Spleen (tissue), 11 donors: ENCODE measurements at regions not wholly inside any gene's neighbourhood (a gene's known extent, or its start where the extent isn't known, plus 50 kb on each side); places are given as distances from the start of the nearest gene placed in this dataset.
"Not testable (repeated sequence)": the region's sequence is repeated elsewhere in the genome, so short reads cannot be mapped to it uniquely, and the experiment has no call there.

Source experiments
- DNase-seq: peaks from one replicate; pipeline ENCODE4 v3.0.0-alpha.2; 2020
- H3K27ac ChIP-seq, 8 donors: fragments of 200-600 bp; sonication (generic) in 7 of 8; 1 replicate in 4 of 8; 2 replicates in 4 of 8; pipeline versions ENCODE4 v1.5.0 to v1.8.0; 2016 to 2021; ENCODE audit warnings: inconsistent platforms in 4 of 8, mild to moderate bottlenecking in 4 of 8, moderate library complexity in 1 of 8
- H3K27me3 ChIP-seq, 7 donors: fragments of 200-600 bp; sonication (generic) in 6 of 7; replicated peaks in 1 of 7; 1 replicate in 4 of 7; 2 replicates in 3 of 7; pipeline versions ENCODE4 v1.5.0 to v1.8.0; 2016 to 2021; ENCODE audit warnings: inconsistent platforms in 3 of 7, mild to moderate bottlenecking in 1 of 7
- H3K36me3 ChIP-seq, 6 donors: fragments of 200-600 bp; sonication (generic) in 5 of 6; 1 replicate in 4 of 6; 2 replicates in 2 of 6; pipeline versions ENCODE4 v1.5.0 to v1.8.0; 2016 to 2021; ENCODE audit warnings: inconsistent platforms in 2 of 6
- H3K4me1 ChIP-seq, 6 donors: fragments of 200-600 bp; sonication (generic) in 5 of 6; 1 replicate in 3 of 6; 2 replicates in 3 of 6; pipeline versions ENCODE4 v1.5.0 to v1.8.0; 2016 to 2021; ENCODE audit warnings: inconsistent platforms in 3 of 6
- H3K4me3 ChIP-seq, 8 donors: fragments of 200-600 bp; sonication (generic) in 7 of 8; 1 replicate in 4 of 8; 2 replicates in 4 of 8; pipeline versions ENCODE4 v1.5.0 to v1.8.0; 2016 to 2021; ENCODE audit warnings: inconsistent platforms in 4 of 8, mild to moderate bottlenecking in 4 of 8, moderate library complexity in 2 of 8
- H3K9me3 ChIP-seq, 8 donors: fragments of 200-600 bp; sonication (generic) in 7 of 8; 1 replicate in 4 of 8; 2 replicates in 4 of 8; pipeline versions ENCODE4 v1.5.0 to v1.8.0; 2016 to 2021; ENCODE audit warnings: inconsistent platforms in 4 of 8
- POLR2A ChIP-seq, 3 donors: fragments of 450-650 bp; IDR thresholded peaks; one replicate each; pipeline ENCODE4 v1.5.1; 2017; ENCODE audit warnings: antibody characterized with exemption in 3 of 3, mild to moderate bottlenecking in 1 of 3
- POLR2AphosphoS5 ChIP-seq, 3 donors: sonication (generic); formaldehyde crosslinking; IDR thresholded peaks; one replicate each; pipeline ENCODE4 v1.5.1; 2017; ENCODE audit warnings: antibody characterized with exemption in 3 of 3
- WGBS, 5 donors: extraction: QIAGEN DNeasy Blood & Tissue Kit in 3 of 5; methylation state at CpG; one replicate each; pipeline versions ENCODE4 v1.1.5 to v1.1.7; 2013 to 2018; 5-methylcytosine and 5-hydroxymethylcytosine counted together
- intact Hi-C: fragments of 100-400 bp; cut with DNase I; formaldehyde crosslinking; loops from one replicate; pipeline ENCODE4 v1.15.0; 2023; ENCODE audit warnings: low total_unique reads
- TF ChIP-seq, protein P1 (sequence below), 11 experiments: fragments of 200-600 bp in 7 of 11; fragments of 450-650 bp in 4 of 11; sonication (generic) in 4 of 11; IDR thresholded peaks in 8 of 11; conservative IDR thresholded peaks in 3 of 11; 1 replicate in 7 of 11; 2 replicates in 4 of 11; pipeline versions ENCODE4 v1.4.0 to v1.8.0; 2016 to 2021; ENCODE audit warnings: antibody characterized with exemption in 11 of 11, inconsistent platforms in 4 of 11, mild to moderate bottlenecking in 1 of 11
- donor health status: healthy with polysubstance abuse.
- donor health status: DM: no; HTN: no; CAD: no; lungs with moderate emphysema.
- donor health status: DM: no; HTN: no; CAD: no.
- donor health status: Bipolar disorder and iron deficiency.
- donor health status: healthy.
- donor health status: DM: no; HTN: no; CAD: no.
- donor health status: DM: yes; HTN: yes; CAD: no.

DNA sequence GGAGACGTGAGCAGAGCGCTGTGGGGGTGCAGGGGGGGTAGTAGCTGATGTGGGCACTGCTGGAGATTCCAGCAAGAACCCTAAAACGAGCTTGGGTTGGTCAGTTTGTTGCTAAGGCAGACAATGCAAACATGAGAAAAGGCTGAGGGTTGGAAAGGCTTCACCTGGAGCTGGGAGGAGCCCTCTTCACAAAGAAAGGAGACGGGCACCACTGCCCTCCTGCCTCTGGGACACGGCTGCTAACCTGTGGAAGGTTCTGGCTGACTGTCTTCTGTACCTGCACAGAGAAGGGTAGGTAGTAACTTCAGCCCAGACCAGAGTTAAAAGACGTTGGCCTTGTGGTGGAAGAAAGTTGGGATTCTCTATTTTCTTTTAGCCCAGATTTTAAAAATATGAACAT, 108.7 kb downstream of the SUCLA2 start:
- no peak for DNase-seq
- H3K4me3 ChIP-seq, result no peak overlapping the region

DNA sequence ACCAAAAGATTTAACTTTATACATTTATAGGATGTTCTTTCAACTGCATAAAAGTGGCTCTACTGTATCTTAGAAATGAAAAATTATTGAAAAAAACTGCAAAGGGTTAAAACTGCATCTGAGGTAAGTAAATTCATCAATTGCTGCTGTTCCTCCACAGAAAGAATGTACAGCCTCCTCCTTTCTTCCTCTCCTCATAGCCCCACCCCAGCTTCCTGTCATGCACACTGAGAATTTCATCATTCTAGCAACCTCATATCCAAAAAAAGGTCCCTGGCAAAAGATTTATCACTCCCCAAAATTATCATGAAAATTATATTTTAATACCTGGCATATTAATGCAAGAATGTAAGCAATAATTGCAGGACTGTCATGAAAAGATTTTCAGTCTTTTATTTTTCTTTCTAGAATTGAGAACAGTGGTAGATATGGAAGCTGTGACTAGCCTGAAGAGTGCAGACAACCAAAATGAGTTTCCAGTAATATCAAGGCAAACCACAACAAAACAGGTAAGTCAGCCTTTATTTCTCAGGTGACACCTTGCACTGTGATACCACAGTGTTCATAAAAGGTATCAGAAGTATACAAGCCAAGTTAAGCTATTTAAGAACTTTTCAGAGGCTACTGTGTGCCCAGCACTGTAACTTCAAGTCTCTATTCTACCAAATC, 110.8 kb downstream of the SUCLA2 start:
- no peaks in the 10 kb centered on the region for H3K4me1 ChIP-seq
- TF ChIP-seq, protein P1, sequence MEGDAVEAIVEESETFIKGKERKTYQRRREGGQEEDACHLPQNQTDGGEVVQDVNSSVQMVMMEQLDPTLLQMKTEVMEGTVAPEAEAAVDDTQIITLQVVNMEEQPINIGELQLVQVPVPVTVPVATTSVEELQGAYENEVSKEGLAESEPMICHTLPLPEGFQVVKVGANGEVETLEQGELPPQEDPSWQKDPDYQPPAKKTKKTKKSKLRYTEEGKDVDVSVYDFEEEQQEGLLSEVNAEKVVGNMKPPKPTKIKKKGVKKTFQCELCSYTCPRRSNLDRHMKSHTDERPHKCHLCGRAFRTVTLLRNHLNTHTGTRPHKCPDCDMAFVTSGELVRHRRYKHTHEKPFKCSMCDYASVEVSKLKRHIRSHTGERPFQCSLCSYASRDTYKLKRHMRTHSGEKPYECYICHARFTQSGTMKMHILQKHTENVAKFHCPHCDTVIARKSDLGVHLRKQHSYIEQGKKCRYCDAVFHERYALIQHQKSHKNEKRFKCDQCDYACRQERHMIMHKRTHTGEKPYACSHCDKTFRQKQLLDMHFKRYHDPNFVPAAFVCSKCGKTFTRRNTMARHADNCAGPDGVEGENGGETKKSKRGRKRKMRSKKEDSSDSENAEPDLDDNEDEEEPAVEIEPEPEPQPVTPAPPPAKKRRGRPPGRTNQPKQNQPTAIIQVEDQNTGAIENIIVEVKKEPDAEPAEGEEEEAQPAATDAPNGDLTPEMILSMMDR (IDR thresholded peaks at IDR 0.05 in 8 of 11, conservative IDR thresholded peaks at IDR 0.05 in 3 of 11), result no peak
- TF ChIP-seq POLR2A (IDR thresholded peaks at IDR 0.05), result no peak
- H3K4me3 ChIP-seq, result no peak overlapping the region
- intact Hi-C loops, result no loop called here
- H3K9me3 ChIP-seq, result no peaks in the 10 kb centered on the region
- no peak overlapping the region for H3K27ac ChIP-seq
- DNase-seq, result no peak
- H3K27me3 ChIP-seq, result no peaks in the 10 kb centered on the region
- H3K36me3 ChIP-seq, result no peaks in the 10 kb centered on the region

More for the DNA sequence above, 108.7 kb downstream of the SUCLA2 start:
- intact Hi-C loops, result no loop called here
- WGBS, 5 donors, result 76 to 85% (median 81%) methylated on average over 6 of the region's 6 CpGs
- no peaks in the 10 kb centered on the region for H3K36me3 ChIP-seq
- TF ChIP-seq, protein P1 (IDR thresholded peaks at IDR 0.05 in 8 of 11, conservative IDR thresholded peaks at IDR 0.05 in 3 of 11), result no peak
- TF ChIP-seq POLR2AphosphoS5 (IDR thresholded peaks at IDR 0.05) (no peak), POLR2A (IDR thresholded peaks at IDR 0.05) (no peak)
- no peaks in the 10 kb centered on the region for H3K9me3 ChIP-seq
- no peak overlapping the region for H3K27ac ChIP-seq
- H3K27me3 ChIP-seq, result no peaks in the 10 kb centered on the region
- no peaks in the 10 kb centered on the region for H3K4me1 ChIP-seq

DNA sequence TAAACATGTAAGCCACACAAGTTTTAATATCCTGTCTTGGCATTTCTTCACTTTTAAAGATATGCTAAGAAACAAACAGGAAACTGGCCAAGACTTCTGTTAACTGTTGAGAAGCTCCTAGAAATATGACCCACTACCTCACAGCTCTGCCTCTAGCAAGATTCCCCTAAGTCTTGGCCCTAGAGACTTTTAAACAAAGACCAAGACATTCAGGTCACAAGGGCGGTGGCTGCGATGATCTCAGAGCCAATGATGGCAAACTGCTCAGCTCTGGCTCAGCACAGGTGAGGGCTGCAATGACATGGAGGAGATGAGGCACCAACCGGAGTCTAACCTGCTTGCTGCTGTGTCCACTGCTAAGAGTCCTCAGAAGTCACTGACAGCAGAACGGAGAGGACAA, 114.8 kb downstream of the SUCLA2 start:
- Histone ChIP-seq H3K4me1 (no peaks in the 10 kb centered on the region), H3K9me3 (no peaks in the 10 kb centered on the region), H3K36me3 (no peaks in the 10 kb centered on the region), H3K27me3 (no peaks in the 10 kb centered on the region), H3K27ac (no peak overlapping the region), H3K4me3 (no peak overlapping the region)
- no peak for TF ChIP-seq POLR2A (IDR thresholded peaks at IDR 0.05)
- no peak for DNase-seq
- intact Hi-C loops, result no loop called here
- WGBS, 5 donors, result 94 to 96% (median 95%) methylated on average over 4 of the region's 4 CpGs

DNA sequence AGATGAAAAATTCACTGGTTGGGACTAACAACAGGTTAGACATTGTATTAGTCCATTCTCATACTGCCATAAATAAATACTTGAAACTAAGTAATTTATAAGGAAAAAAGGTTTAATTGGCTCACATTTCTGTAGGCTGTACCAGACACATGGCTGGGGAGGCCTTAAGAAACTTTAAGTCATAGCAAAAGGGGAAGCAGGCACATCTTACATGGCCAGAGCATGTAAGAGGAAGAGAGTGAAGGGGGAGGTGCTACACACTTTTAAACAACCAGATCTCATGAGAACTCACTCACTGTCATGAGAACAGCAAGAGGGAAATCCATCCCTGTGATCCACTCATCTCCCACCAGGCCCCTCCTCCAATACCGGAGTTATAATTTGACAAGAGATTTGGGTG, 125.9 kb downstream of the SUCLA2 start:
- Histone ChIP-seq H3K27me3 (no peaks in the 10 kb centered on the region), H3K36me3 (no peaks in the 10 kb centered on the region), H3K27ac (no peak overlapping the region), H3K4me3 (no peak overlapping the region), H3K9me3 (peaks cover 3 to 37% (median 30%) of the 10 kb centered on the region in 8 donors), H3K4me1 (no peaks in the 10 kb centered on the region)
- intact Hi-C loops, result no loop called here
- 91 to 97% (median 95%) methylated on average over 1 of the region's 1 CpG for WGBS, 5 donors
- TF ChIP-seq, protein P1 (IDR thresholded peaks at IDR 0.05 in 8 of 11, conservative IDR thresholded peaks at IDR 0.05 in 3 of 11), result no peak
- no peak for TF ChIP-seq POLR2A (IDR thresholded peaks at IDR 0.05)
- TF ChIP-seq POLR2AphosphoS5 (IDR thresholded peaks at IDR 0.05), result no peak
- no peak for DNase-seq

DNA sequence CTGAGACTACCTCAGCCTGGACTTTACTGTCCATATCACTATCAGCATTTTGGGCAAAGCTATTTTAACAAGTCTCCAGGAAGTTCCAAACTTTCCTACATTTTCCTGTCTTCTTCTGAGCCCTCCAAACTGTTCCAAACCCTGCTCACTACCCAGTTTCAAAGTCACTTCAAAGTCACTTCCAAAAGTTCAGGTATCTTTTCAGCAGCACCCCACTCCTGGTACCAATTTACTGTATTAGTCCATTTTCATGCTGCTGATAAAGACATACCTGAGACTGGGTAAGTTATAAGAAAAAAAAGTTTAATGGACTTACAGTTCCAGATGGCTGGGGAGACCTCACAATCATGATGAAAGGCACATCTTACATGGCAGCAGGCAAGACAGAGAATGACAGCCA, 127.1 kb downstream of the SUCLA2 start:
- H3K27me3 ChIP-seq, H3K4me1 ChIP-seq, H3K4me3 ChIP-seq, DNase-seq, H3K36me3 ChIP-seq, H3K27ac ChIP-seq, intact Hi-C loops: not testable (repeated sequence)
- H3K9me3 ChIP-seq, result peaks cover 3 to 37% (median 30%) of the 10 kb centered on the region in 8 donors

DNA sequence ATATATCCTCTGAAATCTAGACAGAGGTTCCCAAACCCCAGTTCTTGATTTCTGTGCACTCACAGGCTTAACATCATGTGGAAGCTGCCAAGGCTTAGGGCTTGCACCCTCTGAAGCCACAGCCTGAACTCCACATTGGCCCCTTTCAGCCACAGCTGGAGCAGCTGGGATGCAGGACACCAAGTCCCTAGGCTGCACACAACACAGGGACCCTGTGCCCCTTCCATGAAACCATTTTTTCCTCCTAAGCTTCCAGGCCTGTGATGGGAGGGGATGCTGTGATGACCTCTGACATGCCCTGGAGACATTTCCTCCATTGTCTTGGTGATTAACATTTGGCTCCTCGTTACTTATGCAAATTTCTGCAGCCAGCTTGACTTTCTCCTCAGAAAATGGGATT, 127.8 kb downstream of the SUCLA2 start:
- peaks cover 3 to 37% (median 30%) of the 10 kb centered on the region in 8 donors for H3K9me3 ChIP-seq
- H3K36me3 ChIP-seq, H3K4me3 ChIP-seq, H3K27me3 ChIP-seq, DNase-seq, H3K4me1 ChIP-seq, intact Hi-C loops, H3K27ac ChIP-seq: not testable (repeated sequence)
- 53 to 70% (median 59%) methylated on average over 1 of the region's 1 CpG for WGBS, 5 donors
